HG02840 (cell line): ENCODE measurements at regions not wholly inside any gene's neighbourhood (a gene's known extent, or its start where the extent isn't known, plus 50 kb on each side); places are given as distances from the start of the nearest gene placed in this dataset.

ENCODE experiments used
- ATAC-seq: cut with Tn5 transposase; IDR thresholded peaks from one replicate; pipeline ENCODE4 v1.9.1; 2021; ENCODE audit warnings: mild to moderate bottlenecking, moderate library complexity, moderate number of reproducible peaks; ENCODE audit not compliant: unreplicated experiment, low FRiP score

DNA sequence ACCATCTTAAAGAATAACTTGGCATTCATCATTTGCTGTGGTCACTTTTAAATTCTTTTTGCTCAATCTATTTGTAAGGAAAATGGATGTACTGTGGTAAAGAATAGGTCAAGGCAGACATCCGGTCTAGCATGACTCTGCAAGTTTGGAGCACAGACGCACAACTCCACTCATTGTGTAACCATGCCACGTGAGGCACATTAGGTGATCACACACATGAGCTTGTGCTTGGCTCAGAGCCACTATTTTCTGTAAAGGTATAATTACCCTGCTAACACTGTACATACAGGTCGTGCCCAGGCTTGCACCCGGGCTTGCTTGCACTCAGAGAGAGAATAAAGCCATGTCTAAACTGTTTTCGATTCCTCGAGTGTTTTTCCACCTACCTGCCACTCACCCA lies 1289.1 kb upstream of the ADGRB3 start:
- no peak for ATAC-seq

DNA sequence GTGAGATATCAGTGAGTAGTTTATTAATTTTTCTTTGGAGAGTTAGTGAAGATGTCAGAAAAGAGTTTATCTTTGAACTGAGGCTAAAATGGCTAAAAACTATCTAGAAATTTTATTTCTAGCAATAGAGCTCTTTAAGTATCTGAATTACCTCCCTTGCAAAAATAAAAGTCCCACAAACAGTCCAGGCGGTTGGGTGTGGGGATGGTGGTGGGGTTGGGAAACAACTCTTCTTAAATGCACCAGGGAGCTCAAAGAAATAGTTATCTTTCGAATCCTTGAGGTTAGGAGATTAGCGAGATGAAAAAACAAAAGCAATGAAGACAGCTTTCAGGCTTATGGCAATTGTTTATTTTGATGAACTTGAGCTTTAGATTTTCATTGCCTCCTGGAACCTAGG lies 1299.1 kb upstream of the ADGRB3 start:
- ATAC-seq, result no peak

DNA sequence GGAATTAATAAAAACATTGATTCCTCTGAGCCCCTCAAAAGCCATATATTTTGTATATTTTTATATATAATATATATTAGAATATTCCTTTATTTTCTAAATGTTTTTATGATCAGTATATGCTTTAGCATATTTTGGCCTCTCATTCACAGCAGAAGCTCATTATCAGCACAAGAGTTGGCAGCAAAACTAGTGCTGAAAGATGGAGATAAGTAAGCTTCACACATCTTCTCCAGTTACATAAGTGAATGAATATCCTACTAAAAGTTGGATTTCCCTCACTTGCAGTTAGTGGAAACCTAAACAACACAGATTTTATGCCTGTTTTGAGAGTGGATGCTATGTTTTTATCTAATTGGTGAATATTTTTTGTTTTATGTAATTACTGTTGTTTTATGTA lies 1303.8 kb upstream of the ADGRB3 start:
- ATAC-seq, result no peak

DNA sequence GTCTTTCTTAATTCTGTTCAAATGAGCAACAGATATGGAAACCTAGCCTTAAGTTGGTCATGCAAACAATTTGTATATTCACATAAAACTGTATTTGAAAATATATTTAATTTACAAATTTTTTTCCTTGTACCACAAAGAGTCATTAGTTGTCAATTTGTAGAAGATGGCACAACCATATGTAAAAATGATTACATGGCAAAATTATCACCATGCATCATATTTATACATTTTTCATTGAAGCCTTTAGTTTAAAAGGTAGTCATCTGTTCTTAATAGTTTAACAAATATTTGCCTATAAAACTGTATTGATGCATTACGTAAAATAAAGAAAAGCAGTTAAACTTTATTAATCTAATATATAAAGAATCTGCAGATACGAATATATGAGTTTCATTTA lies 1306.8 kb upstream of the ADGRB3 start:
- no peak for ATAC-seq

DNA sequence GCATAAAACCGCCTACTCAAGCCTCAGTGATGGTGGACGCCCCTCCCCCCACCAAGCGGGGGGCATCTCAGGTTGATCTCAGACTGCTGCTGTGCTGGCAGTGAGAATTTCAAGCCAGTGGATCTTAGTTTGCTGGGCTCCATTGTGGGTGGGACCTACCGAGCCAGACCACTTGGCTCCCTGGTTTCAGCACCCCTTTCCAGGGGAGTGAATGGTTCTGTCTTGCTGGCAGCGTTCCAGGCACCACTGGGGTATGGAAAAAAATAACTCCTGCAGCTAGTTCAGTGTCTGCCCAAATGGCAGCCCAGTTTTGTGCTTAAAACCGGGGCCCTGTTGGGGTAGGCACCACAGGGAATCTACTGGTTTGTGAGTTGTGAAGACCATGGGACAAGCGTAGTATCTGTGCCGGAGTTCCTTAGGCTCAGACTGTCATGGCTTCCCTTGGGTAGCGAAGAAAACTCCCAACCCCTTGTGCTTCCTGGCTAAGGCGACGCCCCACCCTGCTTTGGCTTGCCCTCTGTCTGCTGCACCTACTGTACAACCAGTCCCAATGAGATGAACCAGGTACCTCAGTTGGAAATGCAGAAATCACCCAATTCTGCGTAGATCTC lies 1334.5 kb upstream of the ADGRB3 start:
- no peak for ATAC-seq

DNA sequence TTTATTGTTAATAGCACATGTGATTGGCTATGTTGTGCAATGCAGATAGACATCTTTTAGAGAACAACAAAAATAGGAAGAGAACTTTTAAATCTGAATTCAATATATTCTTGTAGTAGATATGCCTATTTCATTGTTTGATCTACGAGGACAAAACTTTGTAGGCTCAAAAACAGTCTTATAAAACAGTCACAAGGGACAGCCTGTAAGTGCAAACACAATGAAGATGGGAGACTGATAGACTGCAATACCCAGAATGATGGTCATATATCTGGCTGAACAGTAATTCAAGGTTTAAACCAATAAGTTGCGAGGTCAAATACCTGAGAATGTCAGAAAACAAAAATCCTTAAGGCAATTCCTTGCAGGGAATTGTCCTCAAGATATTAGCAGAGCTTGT lies 1342.9 kb upstream of the ADGRB3 start:
- ATAC-seq, result no peak

DNA sequence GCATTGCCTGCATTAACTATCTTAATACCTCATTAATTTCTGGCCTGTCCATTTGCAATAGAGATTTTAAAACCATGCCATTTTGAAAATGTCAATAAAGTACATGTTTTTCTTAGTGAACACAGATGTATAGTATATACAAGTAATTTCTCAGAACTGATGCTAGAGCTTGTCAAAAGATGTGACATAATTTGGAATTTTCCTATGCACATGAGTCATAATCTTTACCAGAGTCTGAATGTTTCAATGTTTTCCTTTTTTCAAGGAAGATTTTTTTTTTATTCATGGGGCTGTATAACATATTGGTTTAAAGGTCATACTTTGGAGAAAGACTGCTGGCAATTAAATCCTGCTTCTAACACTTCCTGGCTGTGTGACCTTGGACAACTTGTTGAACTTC lies 1347.5 kb upstream of the ADGRB3 start:
- no peak for ATAC-seq

DNA sequence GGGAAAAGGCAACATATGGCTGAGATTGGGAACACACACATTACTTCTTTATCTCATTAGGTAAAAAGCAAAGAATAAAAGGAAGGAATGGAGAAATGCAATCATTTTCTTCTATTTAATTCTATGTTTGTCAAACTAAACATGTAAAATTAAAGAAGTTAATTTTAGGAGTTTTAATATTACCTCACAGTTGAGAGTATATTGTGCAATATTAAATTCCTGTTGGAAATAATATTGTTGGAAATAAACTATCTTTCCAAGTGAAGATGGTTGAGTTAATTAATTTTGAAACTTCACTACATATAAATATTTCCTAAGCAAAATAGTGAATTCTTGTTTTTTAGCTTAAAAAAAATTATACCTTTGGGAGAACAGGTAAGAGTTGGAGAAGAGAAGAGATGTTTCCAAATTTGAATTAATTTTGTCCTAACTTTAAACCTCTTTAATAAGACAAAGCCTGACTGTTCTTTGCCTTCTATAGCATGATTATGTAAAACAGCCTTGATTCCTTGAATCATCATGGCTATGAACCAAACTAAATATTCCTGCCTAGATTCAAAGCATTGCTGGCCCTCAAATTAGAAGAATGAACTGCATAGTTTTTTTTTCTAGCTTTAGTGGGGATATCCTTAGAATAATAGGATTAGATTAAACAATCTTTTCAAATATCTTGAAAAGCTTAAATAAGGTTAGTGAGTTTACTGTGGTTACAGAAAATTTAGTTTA lies 1349.1 kb upstream of the ADGRB3 start:
- ATAC-seq, result no peak

DNA sequence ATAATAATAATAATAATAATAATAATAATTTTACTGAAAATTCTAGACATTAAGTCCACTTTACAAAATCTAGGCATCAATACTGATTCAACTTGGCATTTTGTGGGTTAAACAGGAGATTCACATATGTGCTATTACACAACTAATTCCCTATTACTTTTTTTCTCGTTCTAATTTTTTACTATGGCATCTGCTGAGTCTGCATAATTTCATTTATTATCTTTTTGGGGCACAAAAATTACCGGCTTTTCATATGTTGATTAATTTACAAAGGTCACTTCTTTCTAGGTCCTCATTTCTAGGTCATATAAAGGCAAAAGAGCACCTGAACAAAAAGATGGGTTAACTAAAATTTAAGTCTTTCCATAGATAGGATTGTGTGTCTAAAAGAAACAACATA lies 1357.8 kb upstream of the ADGRB3 start:
- ATAC-seq, result no peak

DNA sequence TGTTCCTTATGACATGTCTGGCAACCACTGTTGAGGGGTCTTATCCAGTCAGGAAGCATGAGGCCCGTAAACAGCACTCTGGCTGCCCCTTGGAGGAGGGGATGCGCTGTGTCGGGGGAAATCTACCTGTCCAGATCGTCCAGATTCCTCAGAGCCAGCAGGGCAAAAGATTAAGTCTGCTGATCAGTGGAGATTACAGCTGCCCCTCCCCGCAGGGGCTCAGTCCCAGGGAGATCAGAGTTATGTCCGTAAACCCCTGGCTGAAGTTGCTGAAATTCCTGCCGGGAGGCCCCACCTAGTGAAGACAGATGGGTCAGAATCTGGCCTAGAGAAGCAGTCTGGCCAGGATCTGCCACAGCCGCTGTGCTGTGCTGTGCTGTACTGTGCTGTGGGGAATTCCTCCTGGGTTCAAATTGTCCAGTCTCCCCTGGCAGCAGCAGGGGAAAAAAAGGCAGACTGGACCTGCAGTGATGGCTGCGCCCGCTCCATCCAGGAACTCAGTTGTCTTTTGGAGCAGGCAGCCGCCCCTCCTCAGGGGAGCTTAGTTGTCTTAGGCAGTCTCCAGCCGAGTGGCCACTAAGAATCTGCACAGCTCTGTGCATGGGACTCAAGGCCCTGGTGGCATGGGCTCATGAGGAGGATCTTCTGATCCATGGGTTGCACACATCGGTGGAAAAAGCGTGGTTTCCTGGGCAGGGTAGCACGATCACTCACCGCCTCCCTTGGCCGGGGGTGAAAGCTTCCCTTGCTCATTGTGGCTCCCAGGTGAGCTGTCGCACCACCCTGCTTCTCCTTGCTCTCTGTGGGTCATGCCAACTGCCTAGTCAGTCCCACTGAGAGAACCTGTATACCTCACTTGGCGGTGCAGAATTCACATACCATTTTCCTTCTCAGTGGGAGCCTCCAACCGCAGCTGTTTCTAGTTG lies 1368.8 kb upstream of the ADGRB3 start:
- no peak for ATAC-seq

DNA sequence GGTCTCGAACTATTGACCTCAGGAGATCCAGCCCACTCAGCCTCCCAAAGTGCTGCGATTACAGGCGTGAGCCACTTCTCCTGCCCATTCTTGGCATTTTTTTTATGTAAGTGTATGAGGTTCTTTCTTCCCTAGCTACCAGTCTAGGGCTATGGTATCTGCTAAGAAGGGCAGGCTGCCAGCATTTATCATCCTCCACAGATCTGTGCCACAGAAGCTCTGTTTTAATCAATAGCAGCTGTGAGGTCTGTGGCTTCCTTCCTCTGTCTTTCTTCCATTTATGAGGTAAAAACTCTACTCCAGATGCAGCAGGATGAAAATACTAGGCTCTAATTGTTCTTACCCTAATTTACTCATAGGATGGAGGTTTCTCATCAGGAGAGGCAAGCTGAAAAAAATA lies 1382.4 kb upstream of the ADGRB3 start:
- ATAC-seq, result no peak

DNA sequence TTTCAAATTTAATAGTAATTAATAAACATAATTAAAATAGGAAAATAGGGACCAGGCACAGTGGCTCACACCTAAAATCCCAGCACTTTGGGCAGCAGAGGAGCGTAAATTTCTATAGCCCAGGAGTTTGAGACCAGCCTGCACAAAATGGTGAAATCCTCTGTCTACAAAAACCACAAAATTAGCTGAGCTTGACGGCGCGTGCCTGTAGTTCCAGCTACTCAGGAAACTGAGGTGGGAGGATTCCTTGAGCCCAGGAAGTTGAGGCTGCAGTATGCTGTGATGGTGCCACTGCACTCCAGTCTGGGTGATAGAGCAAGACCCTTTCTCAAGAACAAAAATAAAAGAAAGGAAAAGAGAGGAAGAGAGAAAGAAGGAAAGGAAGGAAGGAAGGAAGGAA lies 1387.0 kb upstream of the ADGRB3 start:
- no peak for ATAC-seq

DNA sequence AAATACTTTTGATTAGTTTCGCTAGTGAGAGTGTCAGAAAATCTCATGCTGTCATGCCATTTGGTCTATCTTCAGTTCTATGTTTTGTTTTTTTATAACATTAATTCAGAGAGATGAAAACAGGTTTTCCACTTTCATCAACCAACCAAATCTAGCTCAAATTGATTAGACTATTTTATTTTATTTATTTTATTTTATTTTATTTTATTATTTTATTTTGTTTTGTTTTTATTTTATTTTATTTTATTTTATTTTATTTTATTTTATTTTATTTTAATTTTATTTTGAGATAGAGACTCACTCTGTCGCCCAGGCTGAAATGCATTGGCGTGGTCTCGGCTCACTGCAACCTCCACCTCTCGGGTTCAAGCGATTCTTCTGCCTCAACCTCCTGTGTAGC lies 1391.0 kb upstream of the ADGRB3 start:
- no peak for ATAC-seq

DNA sequence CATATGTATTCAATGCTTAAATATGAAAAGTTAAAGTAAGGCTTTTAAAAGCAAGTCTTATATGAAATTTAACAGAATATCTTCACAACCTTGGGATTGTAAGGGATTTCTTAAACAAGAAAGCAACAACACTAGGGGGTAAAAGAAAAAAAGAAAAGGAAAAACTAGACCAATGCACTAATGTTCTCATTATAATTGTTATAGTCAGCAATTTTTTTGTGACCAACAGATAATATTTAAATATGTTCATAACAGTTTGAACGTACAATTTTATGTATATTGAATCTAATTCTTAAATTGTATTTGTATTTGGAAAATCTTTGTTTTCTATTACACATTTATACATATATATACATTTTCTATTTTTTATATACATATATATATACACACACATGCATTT lies 1397.8 kb upstream of the ADGRB3 start:
- ATAC-seq, result no peak

DNA sequence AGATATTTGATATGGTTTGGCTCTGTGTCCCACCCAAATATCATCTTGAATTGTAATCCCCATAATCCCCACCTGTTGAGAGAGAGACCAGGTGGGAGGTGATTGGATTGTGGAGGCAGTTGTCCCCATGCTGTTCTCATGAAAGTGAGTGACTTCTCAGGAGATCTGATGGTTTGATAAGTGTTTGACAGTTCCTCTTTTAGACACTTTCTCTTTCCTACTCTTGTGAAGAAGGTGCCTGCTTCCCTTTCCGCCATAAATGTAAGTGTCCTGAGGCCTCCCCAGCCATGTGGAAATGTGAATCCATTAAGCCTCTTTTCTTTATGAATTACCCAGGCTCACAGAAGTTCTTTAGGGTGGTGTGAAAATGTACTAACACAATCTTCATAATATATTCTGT lies 1404.0 kb upstream of the ADGRB3 start:
- ATAC-seq, result no peak

DNA sequence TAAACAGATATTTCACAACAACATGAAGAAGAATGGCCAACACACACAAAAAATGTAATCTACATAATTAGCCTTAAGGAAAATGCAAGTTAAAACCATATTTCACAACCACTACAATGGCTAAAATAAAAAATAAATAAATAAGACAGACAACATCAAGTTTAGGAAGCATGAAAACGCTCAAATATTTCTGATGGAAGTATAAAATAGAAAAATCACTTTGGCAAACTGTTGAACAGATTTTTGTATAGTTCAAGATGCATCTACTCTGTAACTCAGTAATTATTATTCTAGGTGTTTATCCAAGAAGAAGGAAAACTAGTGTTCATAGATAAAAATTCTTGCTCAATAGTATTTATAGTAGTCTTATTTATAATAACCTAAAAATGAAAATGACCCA lies 1410.1 kb upstream of the ADGRB3 start:
- no peak for ATAC-seq

DNA sequence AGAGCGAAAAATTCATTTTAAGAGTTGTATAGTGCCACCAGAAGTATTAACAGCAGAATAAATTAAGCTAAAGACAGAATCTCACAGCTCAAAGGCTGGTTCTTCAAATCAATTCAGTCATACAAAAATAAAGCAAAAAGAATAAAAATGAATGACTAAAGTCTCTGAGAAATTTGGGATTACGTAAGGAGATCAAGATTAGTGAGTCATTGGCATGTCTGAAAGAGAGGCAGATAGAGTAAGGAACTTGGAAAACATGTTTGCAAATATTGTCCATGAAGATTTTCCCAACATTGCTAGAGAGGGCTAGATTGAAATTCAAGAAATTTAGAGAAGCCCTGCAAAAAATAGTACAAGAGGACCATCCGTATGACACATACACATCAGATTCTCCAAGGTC lies 1413.9 kb upstream of the ADGRB3 start:
- ATAC-seq, result no peak

DNA sequence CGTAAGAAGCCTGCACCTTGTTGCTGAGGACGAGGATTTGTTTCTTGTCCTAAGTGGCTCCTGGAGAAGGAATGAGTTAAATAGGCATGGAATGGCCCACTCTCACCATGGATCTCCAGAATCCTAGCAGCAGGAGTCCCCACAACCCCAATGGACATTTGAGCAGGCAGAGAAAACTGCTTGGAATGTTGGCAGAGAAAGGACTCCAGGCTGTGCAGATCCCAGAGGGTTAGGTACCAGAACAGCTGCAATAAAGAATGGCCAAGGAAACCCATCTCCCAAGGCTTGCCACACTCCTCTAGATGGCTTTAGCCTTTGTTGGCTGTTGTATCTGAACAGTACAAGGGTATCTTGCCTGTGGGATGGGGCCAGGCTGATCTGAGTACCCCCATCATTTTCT lies 1415.7 kb upstream of the ADGRB3 start:
- no peak for ATAC-seq

DNA sequence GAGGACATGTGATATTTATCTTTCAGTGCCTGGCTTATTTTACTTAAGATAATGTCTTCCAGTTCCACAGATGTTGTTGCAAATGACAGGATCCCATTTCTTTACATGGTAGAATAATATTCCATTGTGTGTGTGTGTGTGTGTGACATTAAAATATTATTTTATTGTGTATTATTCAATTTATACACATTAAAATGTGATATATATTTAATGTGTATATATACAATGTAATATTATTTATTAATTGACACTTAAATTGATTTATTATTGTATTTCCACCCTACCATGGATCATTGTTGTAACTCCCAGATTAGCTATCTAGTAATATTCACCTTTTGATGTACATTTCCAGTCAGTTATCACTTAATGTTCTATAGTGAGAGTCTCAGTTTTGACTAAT lies 1422.5 kb upstream of the ADGRB3 start:
- ATAC-seq, result no peak

DNA sequence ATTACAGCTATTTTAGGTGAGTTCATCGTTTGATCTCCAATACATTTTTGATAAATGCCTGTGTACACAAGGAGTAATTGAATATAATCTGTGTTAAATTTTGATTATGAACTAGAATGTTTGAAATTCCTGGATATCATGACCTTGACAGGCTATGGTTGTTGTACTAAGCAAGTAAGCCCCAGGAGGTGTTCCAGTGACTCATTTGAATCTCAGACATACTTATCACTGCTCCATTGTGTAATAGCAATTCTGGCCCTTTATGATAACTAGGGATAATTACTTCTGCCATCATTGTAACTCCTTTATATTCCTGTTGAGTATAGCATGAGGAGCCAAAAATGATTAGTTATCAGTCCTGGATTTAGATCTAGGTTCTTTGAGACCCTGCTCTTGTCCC lies 1424.6 kb upstream of the ADGRB3 start:
- ATAC-seq, result no peak

DNA sequence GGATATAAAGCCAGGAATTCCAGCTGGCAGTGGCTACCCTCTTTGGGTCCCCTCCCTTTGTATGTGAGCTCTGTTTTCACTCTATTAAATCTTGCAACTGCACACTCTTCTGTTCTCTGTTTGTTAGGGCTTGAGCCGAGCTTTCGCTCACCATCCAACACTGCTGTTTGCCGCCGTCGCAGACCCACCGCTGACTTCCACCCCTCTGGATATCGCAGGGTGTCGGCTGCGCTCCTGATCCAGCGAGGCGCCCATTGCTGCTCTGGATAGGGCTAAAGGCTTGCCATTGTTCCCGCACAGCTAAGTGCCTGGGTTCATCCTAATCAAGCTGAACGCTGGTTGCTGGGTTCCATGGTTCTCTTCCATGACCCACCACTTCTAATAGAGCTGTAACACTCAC lies 1433.5 kb upstream of the ADGRB3 start:
- ATAC-seq, result no peak
